SK-N-SH (cell line): ENCODE measurements at regions not wholly inside any gene's neighbourhood (a gene's known extent, or its start where the extent isn't known, plus 50 kb on each side); places are given as distances from the start of the nearest gene placed in this dataset.

Source experiments
- CTCF ChIA-PET: fragments of 300-600, 350-600 bp; formaldehyde crosslinking; extraction: SDS; loops from one replicate; lab custom pipeline; 2021; lab: Yijun Ruan, JAX
- POLR2A ChIA-PET: fragments of 350-600 bp; sonication (Branson Sonifier 250); formaldehyde crosslinking; extraction: SDS; loops from one replicate; lab custom pipeline; 2020; ENCODE audit warnings: antibody characterized with exemption, inconsistent platforms; lab: Yijun Ruan, JAX
- DNase-seq: peaks from one replicate; pipeline ENCODE4 v3.0.0; 2012
- H2AFZ ChIP-seq: fragments of 200-600 bp; sonication (generic); 2 replicates; pipeline ENCODE4 v1.8.1; 2016; ENCODE audit warnings: antibody characterized with exemption, mild to moderate bottlenecking, low read depth
- H3F3A ChIP-seq: fragments of 200-600 bp; sonication (generic); replicated peaks from 2 replicates; pipeline ENCODE3; 2016; ENCODE audit warnings: antibody characterized with exemption, mild to moderate bottlenecking; ENCODE audit not compliant: insufficient read depth
- H3K27ac ChIP-seq, 2 experiments: fragments of 200-500 bp in 1 of 2; fragments of 200-600 bp in 1 of 2; sonication (Bioruptor generic) in 1 of 2; sonication (generic), shearing (Covaris generic) in 1 of 2; 2 replicates each; pipeline versions ENCODE4 v1.5.1 to v1.6.1; 2014 to 2016; ENCODE audit warnings: low read depth in 2 of 2, inconsistent platforms in 1 of 2, low read length in 1 of 2, mild to moderate bottlenecking in 1 of 2, mixed read lengths in 1 of 2
- H3K27me3 ChIP-seq: fragments of 200-600 bp; sonication (generic), shearing (Covaris generic); 2 replicates; pipeline ENCODE4 v1.6.1; 2016; ENCODE audit warnings: mixed run types; ENCODE audit not compliant: insufficient read depth
- H3K36me3 ChIP-seq, 2 experiments: fragments of 200-500 bp in 1 of 2; fragments of 200-600 bp in 1 of 2; sonication (Bioruptor generic) in 1 of 2; sonication (generic) in 1 of 2; replicated peaks in 1 of 2; 2 replicates each; pipeline versions ENCODE3 to v1.5.1; 2014 to 2016; ENCODE audit warnings: low read length in 1 of 2, mild to moderate bottlenecking in 1 of 2; ENCODE audit not compliant: insufficient read depth in 2 of 2, control insufficient read depth in 1 of 2
- H3K4me1 ChIP-seq, 2 experiments: fragments of 200-500 bp in 1 of 2; fragments of 200-600 bp in 1 of 2; sonication (Bioruptor generic) in 1 of 2; sonication (generic), shearing (Covaris generic) in 1 of 2; 2 replicates each; pipeline versions ENCODE4 v1.5.1 to v1.6.1; 2014 to 2016; ENCODE audit warnings: low read depth in 1 of 2, low read length in 1 of 2, mixed run types in 1 of 2; ENCODE audit not compliant: insufficient read depth in 2 of 2, control insufficient read depth in 1 of 2
- H3K4me2 ChIP-seq: fragments of 200-600 bp; sonication (generic), shearing (Covaris generic); 2 replicates; pipeline ENCODE4 v1.6.1; 2017; ENCODE audit warnings: mixed run types
- H3K4me3 ChIP-seq, 2 experiments: fragments of 200-500 bp in 1 of 2; fragments of 200-600 bp in 1 of 2; sonication (Bioruptor generic) in 1 of 2; sonication (generic), shearing (Covaris generic) in 1 of 2; 2 replicates each; pipeline versions ENCODE4 v1.5.1 to v1.8.1; 2014 to 2016; ENCODE audit warnings: low read depth in 2 of 2, inconsistent platforms in 1 of 2, low read length in 1 of 2, mild to moderate bottlenecking in 1 of 2, mixed read lengths in 1 of 2, moderate library complexity in 1 of 2
- H3K79me2 ChIP-seq: fragments of 200-600 bp; sonication (generic); 2 replicates; pipeline ENCODE4 v1.8.1; 2017; ENCODE audit warnings: mild to moderate bottlenecking; ENCODE audit not compliant: insufficient read depth
- H3K9ac ChIP-seq: fragments of 200-600 bp; sonication (generic); 2 replicates; pipeline ENCODE4 v1.6.1; 2017; ENCODE audit warnings: mixed run types
- H3K9me2 ChIP-seq: fragments of 200-600 bp; sonication (generic); 2 replicates; pipeline ENCODE4 v1.6.1; 2017; ENCODE audit warnings: mixed run types
- H3K9me3 ChIP-seq: fragments of 200-600 bp; sonication (generic); 2 replicates; pipeline ENCODE4 v1.6.1; 2017; ENCODE audit warnings: mixed run types, mild to moderate bottlenecking, moderate library complexity
- H4K20me1 ChIP-seq: fragments of 200-600 bp; sonication (generic); 2 replicates; pipeline ENCODE4 v1.6.1; 2017; ENCODE audit warnings: mild to moderate bottlenecking, mixed run types; ENCODE audit not compliant: insufficient read depth
- CHD2 ChIP-seq: fragments of 150-350 bp; IDR thresholded peaks from 2 replicates; pipeline ENCODE4 v1.6.1; 2018; ENCODE audit warnings: low read length; ENCODE audit not compliant: partially characterized antibody
- CTCF ChIP-seq: fragments of 200-600 bp; sonication (generic); IDR thresholded peaks from 2 replicates; pipeline ENCODE4 v1.6.1; 2017; ENCODE audit warnings: antibody characterized with exemption, mild to moderate bottlenecking, moderate library complexity
- FOSL2 ChIP-seq: IDR thresholded peaks from 2 replicates; pipeline ENCODE4 v1.4.0; 2012; ENCODE audit warnings: low read depth, mild to moderate bottlenecking, moderate library complexity, borderline replicate concordance
- SIN3A ChIP-seq: IDR thresholded peaks from 2 replicates; pipeline ENCODE4 v1.6.1; 2012; ENCODE audit warnings: low read depth, mild to moderate bottlenecking, low read length, moderate library complexity, borderline replicate concordance
- SMC3 ChIP-seq: IDR thresholded peaks from 2 replicates; pipeline ENCODE4 v1.6.1; 2012; ENCODE audit warnings: low read depth, low read length, improper control_type of control experiment
- TAF1 ChIP-seq: IDR thresholded peaks from 2 replicates; pipeline ENCODE4 v1.6.1; 2012; ENCODE audit warnings: low read depth, mild to moderate bottlenecking, low read length, moderate library complexity, borderline replicate concordance
- TCF12 ChIP-seq: IDR thresholded peaks from 2 replicates; pipeline ENCODE4 v1.4.0; 2012
- USF1 ChIP-seq: IDR thresholded peaks from 2 replicates; pipeline ENCODE4 v1.4.0; 2012; ENCODE audit warnings: low read depth, borderline replicate concordance
- USF2 ChIP-seq: fragments of 150-350 bp; IDR thresholded peaks from 2 replicates; pipeline ENCODE4 v1.6.1; 2017; ENCODE audit warnings: antibody characterized with exemption, low read length, low read depth, borderline replicate concordance
- WGBS: methylation state at CpG from one replicate; pipeline ENCODE4 v1.1.6; 2017; ENCODE audit warnings: low lambda C conversion rate; 5-methylcytosine and 5-hydroxymethylcytosine counted together
- TF ChIP-seq, protein P1 (sequence below): IDR thresholded peaks from 2 replicates; pipeline ENCODE4 v1.6.1; 2012; ENCODE audit warnings: mild to moderate bottlenecking, low read depth, low read length, moderate library complexity

- no peaks in the 10 kb centered on the region for H3K9me3 ChIP-seq
- no peak overlapping the region for H3K9ac ChIP-seq
- ChIA-PET POLR2A (no interaction called here), CTCF (interaction anchor here (1.3 to 1.7 kb wide), 2 partner anchors 18 to 21 kb away, joined by 5 to 6 read pairs; no protein-coding TSS in a partner anchor)
- no peaks in the 10 kb centered on the region for H3F3A ChIP-seq
- no peak overlapping the region for H3K4me3 ChIP-seq
- H3K27me3 ChIP-seq: no peaks in the 10 kb centered on the region
- H3K4me1 ChIP-seq: peaks cover 0 to 5% of the 10 kb centered on the region in 2 experiments; a peak in 1 of 4 replicates
- no peaks in the 10 kb centered on the region for H3K36me3 ChIP-seq
- H4K20me1 ChIP-seq: no peaks in the 10 kb centered on the region
- no peaks in the 10 kb centered on the region for H3K79me2 ChIP-seq
- WGBS: 55% methylated on average over 6 of the region's 6 CpGs
- no peak for TF ChIP-seq USF1
- TF ChIP-seq, protein P1, sequence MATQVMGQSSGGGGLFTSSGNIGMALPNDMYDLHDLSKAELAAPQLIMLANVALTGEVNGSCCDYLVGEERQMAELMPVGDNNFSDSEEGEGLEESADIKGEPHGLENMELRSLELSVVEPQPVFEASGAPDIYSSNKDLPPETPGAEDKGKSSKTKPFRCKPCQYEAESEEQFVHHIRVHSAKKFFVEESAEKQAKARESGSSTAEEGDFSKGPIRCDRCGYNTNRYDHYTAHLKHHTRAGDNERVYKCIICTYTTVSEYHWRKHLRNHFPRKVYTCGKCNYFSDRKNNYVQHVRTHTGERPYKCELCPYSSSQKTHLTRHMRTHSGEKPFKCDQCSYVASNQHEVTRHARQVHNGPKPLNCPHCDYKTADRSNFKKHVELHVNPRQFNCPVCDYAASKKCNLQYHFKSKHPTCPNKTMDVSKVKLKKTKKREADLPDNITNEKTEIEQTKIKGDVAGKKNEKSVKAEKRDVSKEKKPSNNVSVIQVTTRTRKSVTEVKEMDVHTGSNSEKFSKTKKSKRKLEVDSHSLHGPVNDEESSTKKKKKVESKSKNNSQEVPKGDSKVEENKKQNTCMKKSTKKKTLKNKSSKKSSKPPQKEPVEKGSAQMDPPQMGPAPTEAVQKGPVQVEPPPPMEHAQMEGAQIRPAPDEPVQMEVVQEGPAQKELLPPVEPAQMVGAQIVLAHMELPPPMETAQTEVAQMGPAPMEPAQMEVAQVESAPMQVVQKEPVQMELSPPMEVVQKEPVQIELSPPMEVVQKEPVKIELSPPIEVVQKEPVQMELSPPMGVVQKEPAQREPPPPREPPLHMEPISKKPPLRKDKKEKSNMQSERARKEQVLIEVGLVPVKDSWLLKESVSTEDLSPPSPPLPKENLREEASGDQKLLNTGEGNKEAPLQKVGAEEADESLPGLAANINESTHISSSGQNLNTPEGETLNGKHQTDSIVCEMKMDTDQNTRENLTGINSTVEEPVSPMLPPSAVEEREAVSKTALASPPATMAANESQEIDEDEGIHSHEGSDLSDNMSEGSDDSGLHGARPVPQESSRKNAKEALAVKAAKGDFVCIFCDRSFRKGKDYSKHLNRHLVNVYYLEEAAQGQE: no peak
- TF ChIP-seq TCF12: no peak
- TF ChIP-seq SMC3: no peak
- TF ChIP-seq CHD2: no peak
- no peak for TF ChIP-seq CTCF
- TF ChIP-seq TAF1: no peak
- no peak for TF ChIP-seq USF2
- no peak for TF ChIP-seq FOSL2
- TF ChIP-seq SIN3A: no peak
- H3K4me2 ChIP-seq: no peak overlapping the region
- no peak overlapping the region for H3K27ac ChIP-seq
- no peak overlapping the region for H2AFZ ChIP-seq
- no peak for DNase-seq
- H3K9me2 ChIP-seq: no peaks in the 10 kb centered on the region
Observed at GRCh38 chr3:38978729-38979128, 73.0 kb downstream of the SCN11A start.
